HG03045 (cell line): ENCODE measurements at regions not wholly inside any gene's neighbourhood (a gene's known extent, or its start where the extent isn't known, plus 50 kb on each side); places are given as distances from the start of the nearest gene placed in this dataset.

Source experiments
- ATAC-seq: cut with Tn5 transposase; IDR thresholded peaks from one replicate; pipeline ENCODE4 v1.9.1; 2021; ENCODE audit warnings: mild to moderate bottlenecking, moderate library complexity; ENCODE audit not compliant: unreplicated experiment

GRCh38 chr16:85307552-85308364, 195.5 kb upstream of the CIBAR2 start:
- ATAC-seq, result no peak

GRCh38 chr16:85308611-85309540, 196.6 kb upstream of the CIBAR2 start:
- no peak for ATAC-seq

- ATAC-seq, result no peak
These were observed 197.7 kb upstream of the CIBAR2 start for GRCh38 chr16:85309656-85310587.

- no peak for ATAC-seq
These were observed 198.8 kb upstream of the CIBAR2 start for GRCh38 chr16:85310868-85311585.

GRCh38 chr16:85311741-85312140, 199.5 kb upstream of the CIBAR2 start:
- no peak for ATAC-seq

- ATAC-seq, result no peak
These were observed 199.9 kb upstream of the CIBAR2 start for GRCh38 chr16:85312174-85312573.

- no peak for ATAC-seq
These were observed 200.6 kb upstream of the CIBAR2 start for GRCh38 chr16:85312642-85313525.

- no peak for ATAC-seq
These were observed 201.4 kb upstream of the CIBAR2 start for GRCh38 chr16:85313526-85314301.

GRCh38 chr16:85314512-85314971, 202.3 kb upstream of the CIBAR2 start:
- no peak for ATAC-seq

GRCh38 chr16:85315866-85316265, 203.6 kb upstream of the CIBAR2 start:
- no peak for ATAC-seq

GRCh38 chr16:85316321-85316919, 204.1 kb upstream of the CIBAR2 start:
- ATAC-seq, result no peak

- no peak for ATAC-seq
These were observed 204.7 kb upstream of the CIBAR2 start for GRCh38 chr16:85316944-85317343.

- no peak for ATAC-seq
These were observed 205.4 kb upstream of the CIBAR2 start for GRCh38 chr16:85317704-85318103.

- ATAC-seq, result no peak
These were observed 207.1 kb upstream of the CIBAR2 start for GRCh38 chr16:85319208-85319983.

GRCh38 chr16:85319984-85320440, 207.7 kb upstream of the CIBAR2 start:
- no peak for ATAC-seq

GRCh38 chr16:85320677-85321385, 208.6 kb upstream of the CIBAR2 start:
- ATAC-seq, result no peak
